SK-MEL-5 (cell line): ENCODE measurements at regions not wholly inside any gene's neighbourhood (a gene's known extent, or its start where the extent isn't known, plus 50 kb on each side); places are given as distances from the start of the nearest gene placed in this dataset.

Source experiments
- DNase-seq: peaks from one replicate; pipeline ENCODE4 v3.0.0-alpha.2; 2016; ENCODE audit warnings: low read depth, low spot score
- in situ Hi-C: cut with HindIII; loops from 2 replicates; pipeline ENCODE4 v1.10.0; 2016; ENCODE audit warnings: low sequenced_read_pairs, high pct_unique_total_duplicates, low pct_unique_long_range_greater_than_20kb

- in situ Hi-C loops = no loop called here
- DNase-seq = no peak
These were observed 120.6 kb downstream of the SYF2 start for GRCh38 chr1:25111706-25112105.

GRCh38 chr1:25110485-25110884, 121.8 kb downstream of the SYF2 start:
- no peak for DNase-seq
- in situ Hi-C loops = no loop called here

- DNase-seq = no peak
- in situ Hi-C loops = no loop called here
These were observed 122.3 kb downstream of the SYF2 start for GRCh38 chr1:25110036-25110435.

DNA sequence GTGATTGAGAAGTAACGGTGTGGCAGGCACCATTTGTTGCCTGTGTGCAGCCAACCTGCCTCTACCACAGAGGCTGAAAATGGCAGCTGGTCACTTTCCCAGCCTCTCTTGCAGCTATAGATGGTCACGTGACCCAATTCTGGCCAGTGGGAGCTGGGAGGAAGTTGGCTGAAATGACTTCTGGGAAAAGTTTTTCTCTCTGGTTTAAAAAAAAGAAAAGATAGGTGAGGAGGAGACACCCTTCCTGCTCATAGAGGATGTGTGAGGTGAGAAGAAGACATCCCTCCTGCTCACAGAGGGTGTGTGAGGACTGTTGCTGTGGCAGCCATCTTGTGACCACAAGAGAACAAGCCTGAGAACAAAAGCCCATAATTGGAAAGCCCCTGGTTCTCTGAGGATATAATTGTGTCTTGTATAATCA, 122.8 kb downstream of the SYF2 start:
- in situ Hi-C loops = no loop called here

GRCh38 chr1:25107643-25108010, 124.7 kb downstream of the SYF2 start:
- in situ Hi-C loops = no loop called here
- DNase-seq = no peak

More for the DNA sequence above, 122.8 kb downstream of the SYF2 start:
- DNase-seq = no peak

- in situ Hi-C loops = no loop called here
- no peak for DNase-seq
These were observed 125.2 kb downstream of the SYF2 start for GRCh38 chr1:25106976-25107642.

DNA sequence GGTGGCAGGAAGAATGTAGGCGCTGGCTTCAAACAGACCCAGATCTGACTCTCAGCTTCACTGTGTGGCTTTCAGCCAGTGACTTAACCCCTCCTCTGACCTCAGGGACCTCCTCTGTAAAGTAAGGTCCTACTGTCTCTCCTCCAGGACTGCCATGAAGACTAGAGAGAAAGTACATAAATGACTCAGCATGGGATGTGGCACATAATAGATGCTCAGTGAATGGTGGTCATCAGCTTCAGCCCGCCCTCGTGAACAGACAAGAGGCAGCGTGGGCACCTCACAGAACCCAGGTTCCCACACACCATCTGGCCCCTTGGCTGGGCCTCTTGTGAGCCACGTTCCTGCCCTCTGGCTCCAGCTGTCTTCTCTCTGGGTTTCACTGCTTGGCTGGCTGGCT, 126.0 kb downstream of the SYF2 start:
- DNase-seq = no peak

GRCh38 chr1:25105836-25106235, 126.5 kb downstream of the SYF2 start:
- DNase-seq = no peak
- in situ Hi-C loops = no loop called here

More for the DNA sequence above, 126.0 kb downstream of the SYF2 start:
- in situ Hi-C loops = no loop called here

GRCh38 chr1:25104932-25105561, 127.3 kb downstream of the SYF2 start:
- no peak for DNase-seq

GRCh38 chr1:25103164-25103795, 129.0 kb downstream of the SYF2 start:
- in situ Hi-C loops = no loop called here
- DNase-seq = no peak

More at GRCh38 chr1:25104932-25105561, 127.3 kb downstream of the SYF2 start:
- in situ Hi-C loops = no loop called here

DNA sequence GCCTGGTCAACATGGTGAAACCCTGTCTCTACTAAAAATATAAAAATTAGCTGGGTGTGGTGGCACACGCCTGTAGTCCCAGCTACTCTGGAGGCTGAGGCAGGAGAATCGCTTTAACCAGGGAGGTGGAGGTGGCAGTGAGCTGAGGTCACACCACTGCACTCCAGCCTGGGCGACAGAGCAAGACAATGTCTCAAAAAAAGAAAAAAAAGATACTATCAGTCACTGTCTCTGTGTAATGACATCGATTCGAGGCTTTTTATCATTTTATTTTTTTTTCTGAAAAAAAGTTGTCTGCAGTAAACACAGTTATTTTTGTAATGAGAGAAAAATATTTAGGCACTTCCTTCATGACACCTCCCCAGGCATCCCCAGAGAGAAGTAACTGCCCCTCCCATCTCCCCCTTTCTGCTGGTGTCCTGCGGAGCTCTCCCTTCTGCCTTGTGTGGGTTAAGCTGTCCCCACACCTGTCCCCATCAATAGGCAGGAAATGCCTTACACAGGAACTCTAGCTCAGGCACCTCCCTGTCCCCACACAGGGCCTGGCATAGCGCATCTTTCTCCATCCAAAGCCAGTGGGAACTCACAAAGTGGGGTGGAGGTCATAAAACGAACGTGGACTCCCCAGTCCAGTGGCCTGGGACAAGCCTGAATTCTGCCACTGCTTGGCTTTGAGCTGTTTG, 132.0 kb downstream of the SYF2 start:
- in situ Hi-C loops = no loop called here
- no peak for DNase-seq

DNA sequence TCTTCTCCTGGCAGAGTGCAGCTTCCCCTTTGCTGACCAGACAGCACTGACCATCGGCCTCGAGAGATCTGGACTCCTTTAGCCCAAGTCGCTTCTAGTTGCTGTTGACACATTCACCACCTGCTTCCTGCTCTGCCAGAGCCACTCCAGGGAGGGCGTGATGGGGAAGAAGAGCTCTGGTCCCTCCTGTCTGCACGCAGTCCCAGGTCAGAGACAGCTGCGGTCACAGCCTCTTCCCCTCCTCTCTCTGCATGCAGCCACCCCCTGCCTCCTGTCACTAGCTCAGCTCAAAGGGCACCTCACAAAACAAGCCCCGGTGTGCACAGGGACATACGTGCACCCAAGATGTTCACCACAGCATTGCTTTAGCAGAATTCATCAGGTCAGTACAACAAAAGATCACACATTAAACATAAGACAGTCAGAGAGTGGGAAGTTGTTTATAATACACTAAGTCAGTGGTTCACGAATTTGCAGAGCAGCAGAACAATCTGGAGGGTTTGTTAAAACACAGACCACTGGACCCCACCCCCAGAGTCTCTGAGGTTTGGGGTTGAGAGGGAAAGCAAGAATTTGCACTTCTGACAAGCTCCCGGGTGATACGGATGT, 132.9 kb downstream of the SYF2 start:
- DNase-seq = no peak
- in situ Hi-C loops = no loop called here

- DNase-seq = no peak
- in situ Hi-C loops = no loop called here
These were observed 133.6 kb downstream of the SYF2 start for GRCh38 chr1:25098717-25099116.

DNA sequence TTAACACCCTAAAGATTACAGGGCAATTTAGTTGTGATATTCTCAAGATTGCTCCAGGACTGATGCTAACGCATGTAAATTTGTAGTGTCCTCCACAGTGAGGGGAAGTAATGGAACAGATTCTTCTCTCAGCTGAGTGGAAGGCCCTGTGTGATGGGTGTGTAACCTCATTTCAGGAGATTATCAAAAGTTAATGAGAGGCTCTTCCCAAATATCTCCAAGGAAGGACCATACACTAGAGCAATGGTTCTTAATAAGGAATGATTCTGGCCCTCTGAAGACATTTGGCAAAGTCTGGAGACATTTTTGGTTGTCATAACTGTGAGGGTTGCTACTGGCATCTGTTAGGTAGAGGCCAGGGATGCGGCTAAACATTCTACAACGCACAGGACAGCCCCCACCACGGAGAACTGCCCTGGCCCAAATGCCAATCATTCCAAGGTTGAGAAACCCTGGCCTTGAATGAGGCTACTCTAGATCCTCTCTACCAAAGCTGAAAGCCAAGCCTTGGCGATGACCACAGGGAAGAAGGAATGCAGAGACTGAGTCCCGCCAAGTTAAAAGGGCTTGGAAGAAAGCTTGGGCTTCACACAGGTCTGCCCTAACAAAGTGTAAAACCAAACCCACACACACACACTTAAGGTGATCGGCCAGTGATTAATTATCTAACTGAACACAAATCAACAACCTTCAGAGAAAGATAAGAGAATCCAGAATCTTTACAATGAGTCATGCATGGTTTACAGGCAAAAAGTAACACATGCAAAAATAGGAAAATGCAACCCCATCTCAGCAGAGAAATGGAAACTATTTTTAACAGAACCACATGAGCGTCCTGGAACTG, 135.8 kb downstream of the SYF2 start:
- in situ Hi-C loops = no loop called here
- no peak for DNase-seq

DNA sequence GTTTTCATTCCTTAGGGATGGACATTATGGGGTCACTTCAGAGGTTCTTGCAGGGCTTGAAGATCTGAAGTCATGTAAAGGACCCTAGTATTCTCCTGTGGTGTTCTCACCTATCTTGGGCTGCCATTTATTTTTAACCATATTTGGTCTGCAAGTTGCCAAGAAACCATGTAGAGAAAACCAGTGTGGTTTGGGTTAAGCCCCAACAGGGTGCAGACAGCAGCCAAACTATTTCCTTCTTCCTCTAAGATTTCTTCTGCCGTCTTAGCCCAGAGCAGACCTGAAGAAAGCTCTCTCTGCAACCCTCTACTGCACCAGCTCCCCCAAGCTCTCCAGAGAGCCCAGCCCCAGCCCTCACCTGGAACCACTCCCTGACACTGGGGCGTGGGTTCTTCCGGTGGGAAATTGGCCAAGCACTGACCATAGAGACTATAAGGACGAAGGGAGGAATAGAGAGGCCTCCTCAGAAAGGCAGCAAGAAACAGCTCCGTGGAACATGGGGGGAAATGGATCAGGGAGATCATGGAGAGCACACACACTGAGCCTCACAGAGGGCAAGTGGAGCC, 136.6 kb downstream of the SYF2 start:
- DNase-seq = no peak
- in situ Hi-C loops = no loop called here

- in situ Hi-C loops = no loop called here
- DNase-seq = no peak
These were observed 137.3 kb downstream of the SYF2 start for GRCh38 chr1:25094995-25095394.

- no peak for DNase-seq
- in situ Hi-C loops = no loop called here
These were observed 138.1 kb downstream of the SYF2 start for GRCh38 chr1:25094229-25094628.
